ENCODE measurements at regions not wholly inside any gene's neighbourhood (a gene's known extent, or its start where the extent isn't known, plus 50 kb on each side); places are given as distances from the start of the nearest gene placed in this dataset.
"Not testable (repeated sequence)": the region's sequence is repeated elsewhere in the genome, so short reads cannot be mapped to it uniquely, and the experiment has no call there.

- Mint-ChIP-seq H3K36me3 (ENCODE audit: unreplicated experiment) (no peaks in the 10 kb centered on the region), H3K4me1 (ENCODE audit: low read depth, unreplicated experiment) (no peaks in the 10 kb centered on the region), H3K4me3 (ENCODE audit: unreplicated experiment) (no peak overlapping the region), H3K27me3 (ENCODE audit: unreplicated experiment) (no peaks in the 10 kb centered on the region), H3K27ac (ENCODE audit: unreplicated experiment) (no peak overlapping the region), H3K9me3 (ENCODE audit: unreplicated experiment) (no peaks in the 10 kb centered on the region)
- TF ChIP-seq, protein P1, sequence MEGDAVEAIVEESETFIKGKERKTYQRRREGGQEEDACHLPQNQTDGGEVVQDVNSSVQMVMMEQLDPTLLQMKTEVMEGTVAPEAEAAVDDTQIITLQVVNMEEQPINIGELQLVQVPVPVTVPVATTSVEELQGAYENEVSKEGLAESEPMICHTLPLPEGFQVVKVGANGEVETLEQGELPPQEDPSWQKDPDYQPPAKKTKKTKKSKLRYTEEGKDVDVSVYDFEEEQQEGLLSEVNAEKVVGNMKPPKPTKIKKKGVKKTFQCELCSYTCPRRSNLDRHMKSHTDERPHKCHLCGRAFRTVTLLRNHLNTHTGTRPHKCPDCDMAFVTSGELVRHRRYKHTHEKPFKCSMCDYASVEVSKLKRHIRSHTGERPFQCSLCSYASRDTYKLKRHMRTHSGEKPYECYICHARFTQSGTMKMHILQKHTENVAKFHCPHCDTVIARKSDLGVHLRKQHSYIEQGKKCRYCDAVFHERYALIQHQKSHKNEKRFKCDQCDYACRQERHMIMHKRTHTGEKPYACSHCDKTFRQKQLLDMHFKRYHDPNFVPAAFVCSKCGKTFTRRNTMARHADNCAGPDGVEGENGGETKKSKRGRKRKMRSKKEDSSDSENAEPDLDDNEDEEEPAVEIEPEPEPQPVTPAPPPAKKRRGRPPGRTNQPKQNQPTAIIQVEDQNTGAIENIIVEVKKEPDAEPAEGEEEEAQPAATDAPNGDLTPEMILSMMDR (IDR thresholded peaks at IDR 0.05; ENCODE audit: partially characterized antibody, unreplicated experiment): no peak
- no peak for DNase-seq
Observed at GRCh38 chr4:158122501-158122900, 50.3 kb downstream of the GASK1B start.

DNA sequence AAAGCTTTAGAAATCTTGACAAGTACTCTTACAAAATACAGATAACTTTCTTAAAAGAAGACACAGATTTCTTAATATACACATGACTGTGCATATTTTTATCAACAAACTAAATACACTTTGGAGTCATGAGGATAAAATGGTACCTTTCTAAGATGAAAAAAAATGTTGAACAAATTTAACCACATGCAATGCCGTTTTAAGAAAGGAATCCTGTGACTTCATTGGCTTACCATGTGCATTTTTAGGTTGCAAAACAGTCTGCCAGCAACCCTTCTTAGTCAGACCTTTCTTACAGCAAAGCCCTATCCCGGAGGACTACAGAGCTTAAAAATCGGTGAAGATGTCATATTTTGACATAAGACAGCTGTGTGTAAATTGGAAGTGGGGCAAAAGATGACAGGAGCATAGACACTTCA, 51.7 kb downstream of the GASK1B start:
- Mint-ChIP-seq H3K36me3 (ENCODE audit: unreplicated experiment) (no peaks in the 10 kb centered on the region), H3K27me3 (ENCODE audit: unreplicated experiment) (no peaks in the 10 kb centered on the region), H3K9me3 (ENCODE audit: unreplicated experiment) (no peaks in the 10 kb centered on the region), H3K27ac (ENCODE audit: unreplicated experiment) (no peak overlapping the region), H3K4me3 (ENCODE audit: unreplicated experiment) (no peak overlapping the region), H3K4me1 (ENCODE audit: low read depth, unreplicated experiment) (no peaks in the 10 kb centered on the region)
- TF ChIP-seq, protein P1 (IDR thresholded peaks at IDR 0.05; ENCODE audit: partially characterized antibody, unreplicated experiment): no peak
- DNase-seq: no peak

DNA sequence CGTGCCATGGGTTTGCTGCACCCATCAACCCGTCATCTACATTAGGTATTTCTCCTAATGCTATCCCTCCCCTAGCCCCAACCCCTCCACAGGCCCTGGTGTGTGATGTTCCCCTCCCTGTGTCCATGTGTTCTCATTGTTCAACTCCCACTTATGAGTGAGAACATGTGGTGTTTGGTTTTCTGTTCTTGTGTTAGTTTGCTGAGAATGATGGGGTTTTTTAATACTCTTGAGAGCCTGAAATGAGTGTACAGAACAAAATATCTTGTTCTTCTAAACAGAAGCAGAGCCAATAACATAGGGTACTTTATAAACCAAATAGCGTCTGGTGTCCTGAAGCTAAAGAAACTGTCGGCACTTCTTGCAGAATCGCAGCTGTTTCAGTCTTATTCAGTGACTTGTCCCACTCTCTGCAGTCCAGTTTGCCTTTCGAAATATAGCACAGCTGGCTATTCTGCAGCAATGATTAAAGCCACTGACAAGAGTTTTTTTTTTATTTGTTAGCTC, 52.1 kb downstream of the GASK1B start:
- not testable (repeated sequence) for H3K4me3 Mint-ChIP-seq (ENCODE audit: unreplicated experiment); H3K4me1 Mint-ChIP-seq (ENCODE audit: low read depth, unreplicated experiment); H3K36me3 Mint-ChIP-seq (ENCODE audit: unreplicated experiment); H3K9me3 Mint-ChIP-seq (ENCODE audit: unreplicated experiment); H3K27me3 Mint-ChIP-seq (ENCODE audit: unreplicated experiment); H3K27ac Mint-ChIP-seq (ENCODE audit: unreplicated experiment); DNase-seq

DNA sequence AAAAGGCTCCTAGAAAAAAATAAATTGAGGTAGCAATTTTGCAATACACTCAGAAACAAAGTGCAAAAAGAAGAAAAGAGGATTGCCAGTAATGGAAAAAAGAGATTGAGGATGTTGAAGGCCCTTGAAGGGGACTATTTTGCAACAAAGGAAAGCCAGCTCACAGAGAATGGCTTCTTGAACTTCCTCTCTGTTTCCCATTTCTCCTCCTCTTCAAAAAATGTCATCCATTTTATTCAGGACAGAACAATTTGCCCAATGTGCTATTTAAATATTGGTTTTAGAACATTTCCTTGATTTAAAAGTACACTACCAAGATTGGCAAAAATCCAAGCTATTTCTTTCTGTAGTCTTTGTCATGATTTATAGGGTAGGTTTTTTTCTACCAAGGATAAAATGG, 60.2 kb downstream of the GASK1B start:
- no peaks in the 10 kb centered on the region for H3K36me3 Mint-ChIP-seq (ENCODE audit: unreplicated experiment)
- no peaks in the 10 kb centered on the region for H3K27me3 Mint-ChIP-seq (ENCODE audit: unreplicated experiment)
- TF ChIP-seq, protein P1 (IDR thresholded peaks at IDR 0.05; ENCODE audit: partially characterized antibody, unreplicated experiment): no peak
- no peak for DNase-seq
- no peaks in the 10 kb centered on the region for H3K4me1 Mint-ChIP-seq (ENCODE audit: low read depth, unreplicated experiment)
- peaks cover 1% of the 10 kb centered on the region for H3K9me3 Mint-ChIP-seq (ENCODE audit: unreplicated experiment)
- H3K4me3 Mint-ChIP-seq (ENCODE audit: unreplicated experiment): no peak overlapping the region
- no peak overlapping the region for H3K27ac Mint-ChIP-seq (ENCODE audit: unreplicated experiment)

DNA sequence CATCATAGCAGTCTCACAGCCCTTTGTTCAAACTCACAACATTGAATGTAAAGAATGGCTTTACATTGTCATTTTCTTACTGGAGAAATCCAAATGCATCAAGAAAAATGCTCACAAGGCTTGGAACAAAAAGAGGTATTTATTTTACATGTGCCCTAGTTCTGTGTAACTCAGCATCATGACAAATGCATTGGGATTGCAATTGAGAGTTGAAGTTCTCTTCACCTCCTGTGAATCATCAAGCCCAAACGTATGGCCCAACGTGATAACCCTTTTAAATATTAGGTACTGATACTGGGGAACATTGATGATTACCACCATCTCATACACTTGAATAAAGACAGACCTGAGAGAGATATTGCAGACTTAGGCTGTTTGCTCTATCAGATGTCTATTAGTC, 61.6 kb downstream of the GASK1B start:
- Mint-ChIP-seq H3K4me1 (ENCODE audit: low read depth, unreplicated experiment) (no peaks in the 10 kb centered on the region), H3K9me3 (ENCODE audit: unreplicated experiment) (peaks cover 1% of the 10 kb centered on the region), H3K36me3 (ENCODE audit: unreplicated experiment) (no peaks in the 10 kb centered on the region), H3K27ac (ENCODE audit: unreplicated experiment) (no peak overlapping the region), H3K4me3 (ENCODE audit: unreplicated experiment) (no peak overlapping the region), H3K27me3 (ENCODE audit: unreplicated experiment) (no peaks in the 10 kb centered on the region)
- TF ChIP-seq, protein P1 (IDR thresholded peaks at IDR 0.05; ENCODE audit: partially characterized antibody, unreplicated experiment): no peak
- DNase-seq: no peak

GRCh38 chr4:158102904-158103303, 69.9 kb downstream of the GASK1B start:
- no peaks in the 10 kb centered on the region for H3K27me3 Mint-ChIP-seq (ENCODE audit: unreplicated experiment)
- H3K27ac Mint-ChIP-seq (ENCODE audit: unreplicated experiment): no peak overlapping the region
- no peaks in the 10 kb centered on the region for H3K36me3 Mint-ChIP-seq (ENCODE audit: unreplicated experiment)
- H3K4me3 Mint-ChIP-seq (ENCODE audit: unreplicated experiment): no peak overlapping the region
- no peaks in the 10 kb centered on the region for H3K9me3 Mint-ChIP-seq (ENCODE audit: unreplicated experiment)
- no peak for DNase-seq
- TF ChIP-seq, protein P1 (IDR thresholded peaks at IDR 0.05; ENCODE audit: partially characterized antibody, unreplicated experiment): no peak
- no peaks in the 10 kb centered on the region for H3K4me1 Mint-ChIP-seq (ENCODE audit: low read depth, unreplicated experiment)

Data from glutamatergic neuron (in vitro differentiated cells).